ENCODE measurements at regions not wholly inside any gene's neighbourhood (a gene's known extent, or its start where the extent isn't known, plus 50 kb on each side); places are given as distances from the start of the nearest gene placed in this dataset.

- DNase-seq (ENCODE audit: low spot score), result no peak
- H4K20me1 ChIP-seq (ENCODE audit: insufficient read depth, poor library complexity, severe bottlenecking), result no peaks in the 10 kb centered on the region
- no peaks in the 10 kb centered on the region for H3K4me1 ChIP-seq (ENCODE audit: insufficient read depth)
- no peaks in the 10 kb centered on the region for H3K36me3 ChIP-seq (replicated peaks; ENCODE audit: insufficient read depth, low read depth)
- H3K9me2 ChIP-seq (replicated peaks; ENCODE audit: insufficient read depth), result no peaks in the 10 kb centered on the region
- no peaks in the 10 kb centered on the region for H3K9me3 ChIP-seq (ENCODE audit: low read depth)
- H3K27ac ChIP-seq, result no peak overlapping the region
- H3K79me2 ChIP-seq, result no peaks in the 10 kb centered on the region
- TF ChIP-seq, protein P1, sequence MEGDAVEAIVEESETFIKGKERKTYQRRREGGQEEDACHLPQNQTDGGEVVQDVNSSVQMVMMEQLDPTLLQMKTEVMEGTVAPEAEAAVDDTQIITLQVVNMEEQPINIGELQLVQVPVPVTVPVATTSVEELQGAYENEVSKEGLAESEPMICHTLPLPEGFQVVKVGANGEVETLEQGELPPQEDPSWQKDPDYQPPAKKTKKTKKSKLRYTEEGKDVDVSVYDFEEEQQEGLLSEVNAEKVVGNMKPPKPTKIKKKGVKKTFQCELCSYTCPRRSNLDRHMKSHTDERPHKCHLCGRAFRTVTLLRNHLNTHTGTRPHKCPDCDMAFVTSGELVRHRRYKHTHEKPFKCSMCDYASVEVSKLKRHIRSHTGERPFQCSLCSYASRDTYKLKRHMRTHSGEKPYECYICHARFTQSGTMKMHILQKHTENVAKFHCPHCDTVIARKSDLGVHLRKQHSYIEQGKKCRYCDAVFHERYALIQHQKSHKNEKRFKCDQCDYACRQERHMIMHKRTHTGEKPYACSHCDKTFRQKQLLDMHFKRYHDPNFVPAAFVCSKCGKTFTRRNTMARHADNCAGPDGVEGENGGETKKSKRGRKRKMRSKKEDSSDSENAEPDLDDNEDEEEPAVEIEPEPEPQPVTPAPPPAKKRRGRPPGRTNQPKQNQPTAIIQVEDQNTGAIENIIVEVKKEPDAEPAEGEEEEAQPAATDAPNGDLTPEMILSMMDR (IDR thresholded peaks at IDR 0.05; ENCODE audit: poor library complexity), result no peak
- TF ChIP-seq EZH2phosphoT487 (IDR thresholded peaks at IDR 0.05; ENCODE audit: low read depth, severe bottlenecking, unreplicated experiment) (no peak), EZH2 (IDR thresholded peaks at IDR 0.05; ENCODE audit: borderline replicate concordance) (no peak)
- no peak overlapping the region for H3K4me2 ChIP-seq
- no peaks in the 10 kb centered on the region for H3K27me3 ChIP-seq
- WGBS (ENCODE audit: low lambda C conversion rate, missing lambda C conversion rate), result 83% methylated on average over 1 of the region's 1 CpG
- no peak overlapping the region for H3K4me3 ChIP-seq
- no peak overlapping the region for H2AFZ ChIP-seq
These were observed 304.0 kb upstream of the CBLB start for GRCh38 chr3:106172780-106173179.

DNA sequence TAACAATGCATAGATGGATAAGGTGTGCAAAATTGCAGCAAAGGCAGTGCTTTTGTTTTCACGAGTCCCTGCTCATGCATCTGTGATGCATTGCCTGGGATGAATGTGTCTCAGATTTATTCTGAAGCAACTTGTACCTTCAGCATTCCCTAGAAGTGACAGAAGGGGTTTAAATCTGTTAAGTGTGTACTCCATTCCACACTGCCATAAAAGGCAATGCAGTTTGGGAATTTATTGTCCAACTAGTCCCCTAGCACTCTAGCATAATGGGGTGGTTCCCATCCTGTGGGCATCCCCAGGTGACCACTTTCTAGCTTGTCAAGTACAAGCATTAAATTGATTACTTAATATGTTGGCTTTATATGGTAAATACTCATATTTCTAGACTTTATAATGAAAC lies 306.5 kb upstream of the CBLB start:
- Histone ChIP-seq H4K20me1 (ENCODE audit: insufficient read depth, poor library complexity, severe bottlenecking) (no peaks in the 10 kb centered on the region), H3K9me2 (replicated peaks; ENCODE audit: insufficient read depth) (no peaks in the 10 kb centered on the region), H3K79me2 (no peaks in the 10 kb centered on the region), H3K4me2 (no peak overlapping the region), H3K27ac (no peak overlapping the region), H3K4me3 (no peak overlapping the region), H3K27me3 (no peaks in the 10 kb centered on the region), H3K9me3 (ENCODE audit: low read depth) (no peaks in the 10 kb centered on the region), H2AFZ (no peak overlapping the region), H3K4me1 (ENCODE audit: insufficient read depth) (no peaks in the 10 kb centered on the region), H3K36me3 (replicated peaks; ENCODE audit: insufficient read depth, low read depth) (no peaks in the 10 kb centered on the region)
- WGBS (ENCODE audit: low lambda C conversion rate, missing lambda C conversion rate), result 100% methylated on average over 1 of the region's 1 CpG
- no peak for DNase-seq (ENCODE audit: low spot score)
- TF ChIP-seq, protein P1 (IDR thresholded peaks at IDR 0.05; ENCODE audit: poor library complexity), result no peak
- TF ChIP-seq EZH2 (IDR thresholded peaks at IDR 0.05; ENCODE audit: borderline replicate concordance) (no peak), EZH2phosphoT487 (IDR thresholded peaks at IDR 0.05; ENCODE audit: low read depth, severe bottlenecking, unreplicated experiment) (no peak)

- Histone ChIP-seq H3K9me2 (replicated peaks; ENCODE audit: insufficient read depth) (no peaks in the 10 kb centered on the region), H3K27me3 (no peaks in the 10 kb centered on the region), H3K36me3 (replicated peaks; ENCODE audit: insufficient read depth, low read depth) (no peaks in the 10 kb centered on the region), H2AFZ (no peak overlapping the region), H3K4me3 (no peak overlapping the region), H3K4me2 (peak overlapping the region; percentile 30), H3K4me1 (ENCODE audit: insufficient read depth) (no peaks in the 10 kb centered on the region), H3K79me2 (no peaks in the 10 kb centered on the region), H3K9me3 (ENCODE audit: low read depth) (no peaks in the 10 kb centered on the region), H3K27ac (no peak overlapping the region), H4K20me1 (ENCODE audit: insufficient read depth, poor library complexity, severe bottlenecking) (no peaks in the 10 kb centered on the region)
- 49% methylated on average over 3 of the region's 3 CpGs for WGBS (ENCODE audit: low lambda C conversion rate, missing lambda C conversion rate)
- TF ChIP-seq, protein P1 (IDR thresholded peaks at IDR 0.05; ENCODE audit: poor library complexity), result no peak
- no peak for TF ChIP-seq EZH2 (IDR thresholded peaks at IDR 0.05; ENCODE audit: borderline replicate concordance)
- no peak for TF ChIP-seq EZH2phosphoT487 (IDR thresholded peaks at IDR 0.05; ENCODE audit: low read depth, severe bottlenecking, unreplicated experiment)
- no peak for DNase-seq (ENCODE audit: low spot score)
These were observed 307.9 kb upstream of the CBLB start for GRCh38 chr3:106176734-106177133.
